ENCODE measurements at regions not wholly inside any gene's neighbourhood (a gene's known extent, or its start where the extent isn't known, plus 50 kb on each side); places are given as distances from the start of the nearest gene placed in this dataset.

DNA sequence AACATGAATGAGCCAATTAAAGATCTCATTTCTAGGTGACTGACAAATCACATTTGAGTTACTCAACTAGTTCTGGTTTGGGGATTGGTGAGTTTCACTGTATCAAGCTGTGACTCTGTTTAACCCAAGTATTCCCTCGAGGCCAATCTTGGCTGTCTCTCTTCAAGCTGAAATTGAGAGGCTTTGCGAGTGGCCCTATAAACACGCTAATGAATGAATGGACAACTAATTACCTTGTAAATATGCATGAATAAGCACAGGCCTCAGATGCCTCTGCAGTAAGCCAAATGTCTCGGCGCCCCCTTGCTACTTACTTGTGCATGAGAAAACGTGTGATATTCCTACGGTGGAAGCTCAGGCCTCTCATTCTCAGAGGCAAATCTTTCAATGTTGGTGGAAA is 450.3 kb upstream of the PSMD7 start:
- no peak for DNase-seq (ENCODE audit: low read depth in 6 of 9, low spot score in 9 of 9)
- WGBS: 66% methylated on average over 7 of the region's 7 CpGs
- Histone ChIP-seq H3K9me3 (ENCODE audit: control insufficient read depth in 2 of 2, insufficient read depth in 1 of 2, low read length in 1 of 2) (no peaks in the 10 kb centered on the region), H3K27ac (ENCODE audit: low read depth in 1 of 2, low read length in 1 of 2) (no peak overlapping the region), H3K27me3 (ENCODE audit: control insufficient read depth in 2 of 2, insufficient read depth in 1 of 2, low read length in 1 of 2) (no peaks in the 10 kb centered on the region), H3K4me3 (ENCODE audit: low read length in 2 of 2) (no peak overlapping the region), H3K36me3 (ENCODE audit: control insufficient read depth in 2 of 2, insufficient read depth in 2 of 2, low read length in 1 of 2) (no peaks in the 10 kb centered on the region), H3K4me1 (ENCODE audit: control insufficient read depth in 2 of 2, insufficient read depth in 2 of 2, low read length in 2 of 2) (no peaks in the 10 kb centered on the region)

- Histone ChIP-seq H3K27me3 (ENCODE audit: control insufficient read depth in 2 of 2, insufficient read depth in 1 of 2, low read length in 1 of 2) (no peaks in the 10 kb centered on the region), H3K27ac (ENCODE audit: low read depth in 1 of 2, low read length in 1 of 2) (no peak overlapping the region), H3K4me1 (ENCODE audit: control insufficient read depth in 2 of 2, insufficient read depth in 2 of 2, low read length in 2 of 2) (no peaks in the 10 kb centered on the region), H3K4me3 (ENCODE audit: low read length in 2 of 2) (no peak overlapping the region), H3K36me3 (ENCODE audit: control insufficient read depth in 2 of 2, insufficient read depth in 2 of 2, low read length in 1 of 2) (no peaks in the 10 kb centered on the region), H3K9me3 (ENCODE audit: control insufficient read depth in 2 of 2, insufficient read depth in 1 of 2, low read length in 1 of 2) (no peaks in the 10 kb centered on the region)
- WGBS: 97% methylated on average over 3 of the region's 3 CpGs
- no peak for DNase-seq (ENCODE audit: low read depth in 6 of 9, low spot score in 9 of 9)
Measured at GRCh38 chr16:73846007-73846330, 450.6 kb upstream of the PSMD7 start.

DNA sequence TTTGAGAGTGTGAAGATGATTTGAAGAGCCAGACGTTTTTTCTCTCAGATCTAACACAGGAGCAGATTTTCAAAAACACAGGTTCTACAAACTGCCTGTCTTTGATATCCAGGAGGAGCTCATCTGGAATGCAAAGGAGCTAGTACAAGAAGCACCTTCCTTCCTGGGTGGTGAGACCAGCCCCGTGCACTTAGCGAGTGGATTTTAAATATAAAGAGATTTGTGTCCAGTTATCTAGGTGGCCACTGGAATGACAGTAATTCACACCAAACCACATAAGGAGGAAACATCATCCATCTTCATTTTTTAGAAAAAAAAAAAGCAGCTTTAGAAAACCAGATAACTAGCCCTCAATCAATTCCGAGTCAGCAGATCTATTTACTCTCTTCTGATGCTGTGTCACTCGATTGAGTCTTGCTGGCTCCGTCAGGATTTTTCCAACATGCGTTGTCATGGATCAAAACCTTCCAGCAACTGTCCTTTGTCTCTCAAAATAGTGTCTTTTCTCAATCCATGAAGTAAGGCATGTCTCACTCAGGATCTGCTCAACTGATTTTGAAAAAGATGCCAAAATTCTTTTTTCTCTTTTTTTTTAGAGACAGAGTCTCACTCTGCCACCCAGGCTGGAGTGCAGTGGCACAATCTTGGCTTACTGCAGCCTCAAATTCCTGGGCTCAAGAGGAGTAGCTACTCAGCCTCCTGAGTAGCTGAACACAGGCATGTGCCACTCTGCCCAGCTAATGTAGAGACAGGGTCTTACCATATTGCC is 451.2 kb upstream of the PSMD7 start:
- H3K9me3 ChIP-seq (ENCODE audit: control insufficient read depth in 2 of 2, insufficient read depth in 1 of 2, low read length in 1 of 2): no peaks in the 10 kb centered on the region
- no peak for DNase-seq (ENCODE audit: low read depth in 6 of 9, low spot score in 9 of 9)
- WGBS: 83% methylated on average over 7 of the region's 7 CpGs
- no peak overlapping the region for H3K4me3 ChIP-seq (ENCODE audit: low read length in 2 of 2)
- H3K27me3 ChIP-seq (ENCODE audit: control insufficient read depth in 2 of 2, insufficient read depth in 1 of 2, low read length in 1 of 2): no peaks in the 10 kb centered on the region
- no peaks in the 10 kb centered on the region for H3K36me3 ChIP-seq (ENCODE audit: control insufficient read depth in 2 of 2, insufficient read depth in 2 of 2, low read length in 1 of 2)
- H3K27ac ChIP-seq (ENCODE audit: low read depth in 1 of 2, low read length in 1 of 2): no peak overlapping the region
- H3K4me1 ChIP-seq (ENCODE audit: control insufficient read depth in 2 of 2, insufficient read depth in 2 of 2, low read length in 2 of 2): no peaks in the 10 kb centered on the region

- H3K9me3 ChIP-seq (ENCODE audit: control insufficient read depth in 2 of 2, insufficient read depth in 1 of 2, low read length in 1 of 2): no peaks in the 10 kb centered on the region
- H3K27ac ChIP-seq (ENCODE audit: low read depth in 1 of 2, low read length in 1 of 2): no peak overlapping the region
- WGBS: 91% methylated on average over 4 of the region's 4 CpGs
- no peak for DNase-seq (ENCODE audit: low read depth in 6 of 9, low spot score in 9 of 9)
- no peak overlapping the region for H3K4me3 ChIP-seq (ENCODE audit: low read length in 2 of 2)
- H3K36me3 ChIP-seq (ENCODE audit: control insufficient read depth in 2 of 2, insufficient read depth in 2 of 2, low read length in 1 of 2): no peaks in the 10 kb centered on the region
- H3K27me3 ChIP-seq (ENCODE audit: control insufficient read depth in 2 of 2, insufficient read depth in 1 of 2, low read length in 1 of 2): no peaks in the 10 kb centered on the region
- H3K4me1 ChIP-seq (ENCODE audit: control insufficient read depth in 2 of 2, insufficient read depth in 2 of 2, low read length in 2 of 2): no peaks in the 10 kb centered on the region
Measured at GRCh38 chr16:73840728-73841127, 455.9 kb upstream of the PSMD7 start.

GRCh38 chr16:73831220-73831619 is 465.4 kb upstream of the PSMD7 start:
- no peak for DNase-seq (ENCODE audit: low read depth in 6 of 9, low spot score in 9 of 9)
- 95% methylated on average over 8 of the region's 8 CpGs for WGBS
- no peaks in the 10 kb centered on the region for H3K4me1 ChIP-seq (ENCODE audit: control insufficient read depth in 2 of 2, insufficient read depth in 2 of 2, low read length in 2 of 2)
- no peaks in the 10 kb centered on the region for H3K9me3 ChIP-seq (ENCODE audit: control insufficient read depth in 2 of 2, insufficient read depth in 1 of 2, low read length in 1 of 2)
- no peak overlapping the region for H3K4me3 ChIP-seq (ENCODE audit: low read length in 2 of 2)
- H3K27me3 ChIP-seq (ENCODE audit: control insufficient read depth in 2 of 2, insufficient read depth in 1 of 2, low read length in 1 of 2): no peaks in the 10 kb centered on the region
- H3K27ac ChIP-seq (ENCODE audit: low read depth in 1 of 2, low read length in 1 of 2): no peak overlapping the region
- no peaks in the 10 kb centered on the region for H3K36me3 ChIP-seq (ENCODE audit: control insufficient read depth in 2 of 2, insufficient read depth in 2 of 2, low read length in 1 of 2)

- Histone ChIP-seq H3K27me3 (ENCODE audit: control insufficient read depth in 2 of 2, insufficient read depth in 1 of 2, low read length in 1 of 2) (no peaks in the 10 kb centered on the region), H3K9me3 (ENCODE audit: control insufficient read depth in 2 of 2, insufficient read depth in 1 of 2, low read length in 1 of 2) (no peaks in the 10 kb centered on the region), H3K36me3 (ENCODE audit: control insufficient read depth in 2 of 2, insufficient read depth in 2 of 2, low read length in 1 of 2) (no peaks in the 10 kb centered on the region), H3K4me3 (ENCODE audit: low read length in 2 of 2) (no peak overlapping the region), H3K27ac (ENCODE audit: low read depth in 1 of 2, low read length in 1 of 2) (no peak overlapping the region), H3K4me1 (ENCODE audit: control insufficient read depth in 2 of 2, insufficient read depth in 2 of 2, low read length in 2 of 2) (no peaks in the 10 kb centered on the region)
- 94% methylated on average over 7 of the region's 7 CpGs for WGBS
- DNase-seq (ENCODE audit: low read depth in 6 of 9, low spot score in 9 of 9): no peak
Measured at GRCh38 chr16:73823205-73823849, 473.3 kb upstream of the PSMD7 start.

DNA sequence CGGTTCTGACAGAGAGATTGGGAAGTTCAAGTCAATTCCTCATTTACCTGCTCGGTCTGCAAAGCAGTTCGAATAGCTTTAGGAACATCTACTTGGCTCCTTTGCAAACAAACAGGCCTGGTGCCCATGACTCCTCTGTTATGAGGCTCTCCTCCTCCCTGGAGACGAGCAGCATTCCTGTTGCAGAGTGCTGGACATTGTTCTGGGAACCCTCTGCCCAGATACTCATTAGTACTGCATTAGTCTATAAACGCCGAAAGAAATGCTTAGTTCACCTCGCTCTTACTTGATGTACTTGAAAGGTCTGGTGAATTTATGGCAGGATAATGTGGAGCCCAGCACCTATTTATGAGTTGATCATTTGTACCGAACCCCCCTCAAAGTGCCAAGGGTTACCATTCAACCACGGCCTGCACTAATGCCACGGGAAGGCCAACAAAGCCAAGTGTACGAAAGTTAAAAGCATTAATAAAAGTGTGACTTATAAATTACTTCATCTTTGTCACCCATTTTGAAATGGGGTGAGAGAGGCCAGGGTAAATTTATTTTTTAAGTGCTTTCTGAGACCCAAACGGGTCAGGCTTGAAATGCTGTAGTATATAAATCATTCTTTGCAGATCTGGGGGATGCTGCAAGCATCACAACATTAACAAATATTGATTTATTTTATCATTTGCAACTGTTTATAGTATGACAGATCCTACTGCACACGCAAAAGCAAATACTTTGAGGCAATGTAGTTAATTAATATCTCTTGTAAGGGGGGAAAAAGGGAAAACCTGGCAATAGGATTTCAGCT is 478.9 kb upstream of the PSMD7 start:
- H3K4me3 ChIP-seq (ENCODE audit: low read length in 2 of 2): no peak overlapping the region
- DNase-seq (ENCODE audit: low read depth in 6 of 9, low spot score in 9 of 9): no peak
- H3K4me1 ChIP-seq (ENCODE audit: control insufficient read depth in 2 of 2, insufficient read depth in 2 of 2, low read length in 2 of 2): no peaks in the 10 kb centered on the region
- WGBS: 89% methylated on average over 13 of the region's 13 CpGs
- no peaks in the 10 kb centered on the region for H3K9me3 ChIP-seq (ENCODE audit: control insufficient read depth in 2 of 2, insufficient read depth in 1 of 2, low read length in 1 of 2)
- H3K36me3 ChIP-seq (ENCODE audit: control insufficient read depth in 2 of 2, insufficient read depth in 2 of 2, low read length in 1 of 2): no peaks in the 10 kb centered on the region
- no peaks in the 10 kb centered on the region for H3K27me3 ChIP-seq (ENCODE audit: control insufficient read depth in 2 of 2, insufficient read depth in 1 of 2, low read length in 1 of 2)
- H3K27ac ChIP-seq (ENCODE audit: low read depth in 1 of 2, low read length in 1 of 2): no peak overlapping the region

GRCh38 chr16:73813527-73813926 is 483.1 kb upstream of the PSMD7 start:
- H3K36me3 ChIP-seq (ENCODE audit: control insufficient read depth in 2 of 2, insufficient read depth in 2 of 2, low read length in 1 of 2): no peaks in the 10 kb centered on the region
- 69% methylated on average over 7 of the region's 7 CpGs for WGBS
- H3K27me3 ChIP-seq (ENCODE audit: control insufficient read depth in 2 of 2, insufficient read depth in 1 of 2, low read length in 1 of 2): no peaks in the 10 kb centered on the region
- H3K4me1 ChIP-seq (ENCODE audit: control insufficient read depth in 2 of 2, insufficient read depth in 2 of 2, low read length in 2 of 2): no peaks in the 10 kb centered on the region
- DNase-seq (ENCODE audit: low read depth in 6 of 9, low spot score in 9 of 9): no peak
- H3K9me3 ChIP-seq (ENCODE audit: control insufficient read depth in 2 of 2, insufficient read depth in 1 of 2, low read length in 1 of 2): no peaks in the 10 kb centered on the region
- no peak overlapping the region for H3K27ac ChIP-seq (ENCODE audit: low read depth in 1 of 2, low read length in 1 of 2)
- H3K4me3 ChIP-seq (ENCODE audit: low read length in 2 of 2): no peak overlapping the region

GRCh38 chr16:73804456-73804855 is 492.2 kb upstream of the PSMD7 start:
- Histone ChIP-seq H3K36me3 (ENCODE audit: control insufficient read depth in 2 of 2, insufficient read depth in 2 of 2, low read length in 1 of 2) (no peaks in the 10 kb centered on the region), H3K4me1 (ENCODE audit: control insufficient read depth in 2 of 2, insufficient read depth in 2 of 2, low read length in 2 of 2) (no peaks in the 10 kb centered on the region), H3K9me3 (ENCODE audit: control insufficient read depth in 2 of 2, insufficient read depth in 1 of 2, low read length in 1 of 2) (no peaks in the 10 kb centered on the region), H3K27me3 (ENCODE audit: control insufficient read depth in 2 of 2, insufficient read depth in 1 of 2, low read length in 1 of 2) (no peaks in the 10 kb centered on the region), H3K27ac (ENCODE audit: low read depth in 1 of 2, low read length in 1 of 2) (no peak overlapping the region), H3K4me3 (ENCODE audit: low read length in 2 of 2) (no peak overlapping the region)
- WGBS: 97% methylated on average over 1 of the region's 1 CpG
- DNase-seq (ENCODE audit: low read depth in 6 of 9, low spot score in 9 of 9): no peak

Data from thymus (tissue), 11 donors.